ENCODE measurements at regions not wholly inside any gene's neighbourhood (a gene's known extent, or its start where the extent isn't known, plus 50 kb on each side); places are given as distances from the start of the nearest gene placed in this dataset.

GRCh38 chr2:145356056-145356455 lies 836.1 kb upstream of the ZEB2 start:
- no peak for TF ChIP-seq CTCF (IDR thresholded peaks at IDR 0.05; ENCODE audit: extremely low read depth, insufficient read depth, missing control alignments)
- in situ Hi-C loops (cut with MboI; ENCODE audit: low pct_unique_long_range_greater_than_20kb, low sequenced_read_pairs, unreplicated experiment): no loop called here
- no peak for DNase-seq (ENCODE audit: low spot score)

- in situ Hi-C loops (cut with MboI; ENCODE audit: low pct_unique_long_range_greater_than_20kb, low sequenced_read_pairs, unreplicated experiment): no loop called here
- no peak for DNase-seq (ENCODE audit: low spot score)
Observed at GRCh38 chr2:145352484-145352883, 832.6 kb upstream of the ZEB2 start.

GRCh38 chr2:145351864-145352425 lies 832.0 kb upstream of the ZEB2 start:
- no peak for TF ChIP-seq CTCF (IDR thresholded peaks at IDR 0.05; ENCODE audit: extremely low read depth, insufficient read depth, missing control alignments)
- in situ Hi-C loops (cut with MboI; ENCODE audit: low pct_unique_long_range_greater_than_20kb, low sequenced_read_pairs, unreplicated experiment): no loop called here

More at GRCh38 chr2:145352484-145352883, 832.6 kb upstream of the ZEB2 start:
- no peak for TF ChIP-seq CTCF (IDR thresholded peaks at IDR 0.05; ENCODE audit: extremely low read depth, insufficient read depth, missing control alignments)

GRCh38 chr2:145350011-145350410 lies 830.1 kb upstream of the ZEB2 start:
- no peak for DNase-seq (ENCODE audit: low spot score)
- TF ChIP-seq CTCF (IDR thresholded peaks at IDR 0.05; ENCODE audit: extremely low read depth, insufficient read depth, missing control alignments): no peak
- in situ Hi-C loops (cut with MboI; ENCODE audit: low pct_unique_long_range_greater_than_20kb, low sequenced_read_pairs, unreplicated experiment): no loop called here

More at GRCh38 chr2:145351864-145352425, 832.0 kb upstream of the ZEB2 start:
- no peak for DNase-seq (ENCODE audit: low spot score)

- no peak for DNase-seq (ENCODE audit: low spot score)
- in situ Hi-C loops (cut with MboI; ENCODE audit: low pct_unique_long_range_greater_than_20kb, low sequenced_read_pairs, unreplicated experiment): no loop called here
- TF ChIP-seq CTCF (IDR thresholded peaks at IDR 0.05; ENCODE audit: extremely low read depth, insufficient read depth, missing control alignments): no peak
Observed at GRCh38 chr2:145344076-145344724, 824.3 kb upstream of the ZEB2 start.

GRCh38 chr2:145343287-145343686 lies 823.4 kb upstream of the ZEB2 start:
- in situ Hi-C loops (cut with MboI; ENCODE audit: low pct_unique_long_range_greater_than_20kb, low sequenced_read_pairs, unreplicated experiment): no loop called here
- TF ChIP-seq CTCF (IDR thresholded peaks at IDR 0.05; ENCODE audit: extremely low read depth, insufficient read depth, missing control alignments): no peak
- DNase-seq (ENCODE audit: low spot score): no peak

Measured in GM13977 (cell line).